B cell (primary cell): ENCODE measurements at regions not wholly inside any gene's neighbourhood (a gene's known extent, or its start where the extent isn't known, plus 50 kb on each side); places are given as distances from the start of the nearest gene placed in this dataset.
"Not testable (repeated sequence)": the region's sequence is repeated elsewhere in the genome, so short reads cannot be mapped to it uniquely, and the experiment has no call there.

Source experiments
- ATAC-seq: fragments of 200-7000 bp; cut with Tn5 transposase; one replicate; pipeline ENCODE4 v1.10.0; 2021; ENCODE audit warnings: low read depth, mild to moderate bottlenecking, moderate number of reproducible peaks, moderate library complexity
- CTCF ChIA-PET: fragments of 350-600 bp; sonication (Branson Sonifier 250); formaldehyde crosslinking; loops from one replicate; lab custom pipeline; 2021; ENCODE audit warnings: antibody characterized with exemption, inconsistent platforms; lab: Charles Lee
- POLR2A ChIA-PET: fragments of 350-600 bp; sonication (Branson Sonifier 250); formaldehyde crosslinking; loops from one replicate; lab custom pipeline; 2021; ENCODE audit warnings: antibody characterized with exemption; lab: Charles Lee
- DNase-seq: peaks from one replicate; pipeline ENCODE4 v3.0.0; 2013
- H2AFZ ChIP-seq: 2 replicates; pipeline ENCODE4 v1.6.1; 2012; ENCODE audit warnings: mild to moderate bottlenecking, low read depth, low read length; ENCODE audit not compliant: insufficient read depth, poor library complexity, severe bottlenecking
- H3K27ac ChIP-seq, 2 donors: 1 replicate in 1 of 2; 2 replicates in 1 of 2; pipeline ENCODE4 v1.5.1; 2012 to 2013; ENCODE audit warnings: low read length in 2 of 2, mild to moderate bottlenecking in 2 of 2, moderate library complexity in 1 of 2
- H3K27me3 ChIP-seq, 4 experiments: fragments of 200-600 bp in 1 of 4; sonication (generic) in 1 of 4; replicated peaks in 1 of 4; 1 replicate in 2 of 4; 2 replicates in 2 of 4; pipeline versions ENCODE4 v1.6.1 to v1.7.0; 2013 to 2016; ENCODE audit warnings: low read length in 3 of 4, mild to moderate bottlenecking in 2 of 4, mixed read lengths in 1 of 4, moderate library complexity in 1 of 4; ENCODE audit not compliant: insufficient read depth in 4 of 4, control insufficient read depth in 3 of 4; ENCODE audit errors: control extremely low read depth in 1 of 4
- H3K36me3 ChIP-seq, 2 experiments: replicated peaks in 1 of 2; 1 replicate in 1 of 2; 2 replicates in 1 of 2; pipeline versions ENCODE4 v1.6.1 to v1.7.1; 2013; ENCODE audit warnings: low read length in 1 of 2; ENCODE audit not compliant: insufficient read depth in 2 of 2, control insufficient read depth in 1 of 2; ENCODE audit errors: control extremely low read depth in 1 of 2, extremely low read depth in 1 of 2
- H3K4me1 ChIP-seq, 2 donors: fragments of 200-600 bp in 1 of 2; sonication (generic) in 1 of 2; 1 replicate in 1 of 2; 2 replicates in 1 of 2; pipeline versions ENCODE4 v1.5.1 to v1.6.1; 2013 to 2017; ENCODE audit warnings: low read length in 2 of 2; ENCODE audit not compliant: control insufficient read depth in 2 of 2, insufficient read depth in 2 of 2
- H3K4me2 ChIP-seq: replicated peaks from 2 replicates; pipeline ENCODE3; 2012; ENCODE audit warnings: mild to moderate bottlenecking, low read depth, low read length; ENCODE audit not compliant: poor library complexity, severe bottlenecking
- H3K4me3 ChIP-seq, 5 experiments: fragments of 200-600 bp in 1 of 5; sonication (generic) in 1 of 5; 1 replicate in 3 of 5; 2 replicates in 2 of 5; pipeline versions ENCODE4 v1.5.1 to v1.7.0; 2011 to 2016; ENCODE audit warnings: low read length in 4 of 5, mild to moderate bottlenecking in 4 of 5, low read depth in 2 of 5, control low read depth in 1 of 5, moderate library complexity in 1 of 5; ENCODE audit not compliant: insufficient read depth in 1 of 5; ENCODE audit errors: control extremely low read depth in 1 of 5, extremely low read depth in 1 of 5
- H3K79me2 ChIP-seq: fragments of 200-600 bp; sonication (generic); one replicate; pipeline ENCODE4 v1.6.0; 2016; ENCODE audit warnings: low read length; ENCODE audit not compliant: control insufficient read depth, insufficient read depth
- H3K9ac ChIP-seq: fragments of 200-600 bp; sonication (generic); 2 replicates; pipeline ENCODE4 v1.6.1; 2017; ENCODE audit warnings: mild to moderate bottlenecking, low read length, moderate library complexity
- H3K9me3 ChIP-seq, 3 donors: one replicate each; pipeline versions ENCODE4 v1.6.1 to v1.7.1; 2013; ENCODE audit warnings: low read length in 2 of 3; ENCODE audit not compliant: control insufficient read depth in 2 of 3, insufficient read depth in 1 of 3; ENCODE audit errors: control extremely low read depth in 1 of 3
- H4K20me1 ChIP-seq: 2 replicates; pipeline ENCODE4 v1.6.0; 2012; ENCODE audit warnings: mild to moderate bottlenecking, low read length; ENCODE audit not compliant: insufficient read depth, control insufficient read depth, poor library complexity, severe bottlenecking
- H3K27ac Mint-ChIP-seq: one replicate; pipeline ENCODE4 v1.8.0; 2021; ENCODE audit warnings: mixed read lengths
- H3K27me3 Mint-ChIP-seq: one replicate; pipeline ENCODE4 v1.8.0; 2021; ENCODE audit warnings: mixed read lengths
- H3K4me1 Mint-ChIP-seq: one replicate; pipeline ENCODE4 v1.8.0; 2021; ENCODE audit warnings: mixed read lengths
- H3K4me3 Mint-ChIP-seq: one replicate; pipeline ENCODE4 v1.8.0; 2021; ENCODE audit warnings: mixed read lengths
- H3K9me3 Mint-ChIP-seq: one replicate; pipeline ENCODE4 v1.8.0; 2022; ENCODE audit warnings: mixed read lengths; ENCODE audit not compliant: insufficient read depth
- EZH2 ChIP-seq: IDR thresholded peaks from 2 replicates; pipeline ENCODE4 v1.6.1; 2012; ENCODE audit warnings: borderline replicate concordance, low read depth, mild to moderate bottlenecking, moderate library complexity, low read length; ENCODE audit not compliant: insufficient read depth, poor library complexity, severe bottlenecking
- WGBS: methylation state at CpG from one replicate; pipeline ENCODE4 v1.1.5; 2013; ENCODE audit warnings: missing lambda C conversion rate; ENCODE audit not compliant: insufficient coverage; 5-methylcytosine and 5-hydroxymethylcytosine counted together
- intact Hi-C: fragments of 100-400 bp; cut with micrococcal nuclease; formaldehyde crosslinking; loops from one replicate; pipeline ENCODE4 v1.10.0; 2022
- TF ChIP-seq, protein P1 (sequence below): fragments of 200-600 bp; IDR thresholded peaks from one replicate; pipeline ENCODE4 v1.8.0; 2022; ENCODE audit warnings: antibody characterized with exemption, mild to moderate bottlenecking

DNA sequence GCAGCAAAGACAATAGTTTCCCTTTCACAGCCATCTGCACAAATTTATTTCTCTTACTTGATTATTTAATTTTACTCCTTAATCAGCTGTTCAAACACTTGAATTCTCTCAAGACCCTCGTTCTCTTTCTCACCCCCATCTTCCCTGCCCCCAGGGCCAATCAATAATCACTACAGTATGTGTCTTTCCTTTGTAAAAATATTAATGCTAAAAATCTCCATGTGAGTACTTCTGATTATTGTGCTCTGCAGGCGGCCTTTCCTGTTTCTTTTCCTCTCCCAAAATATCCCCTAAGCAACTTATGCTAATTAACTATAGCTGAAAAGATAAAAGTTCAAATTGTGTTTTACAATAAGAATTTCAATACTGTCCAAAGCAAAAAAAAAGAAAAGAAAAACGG lies 617.0 kb upstream of the CBLB start:
- no peak overlapping the region for H3K4me3 Mint-ChIP-seq
- peaks cover 3% of the 10 kb centered on the region for H3K27me3 Mint-ChIP-seq
- no peak for TF ChIP-seq EZH2
- TF ChIP-seq, protein P1, sequence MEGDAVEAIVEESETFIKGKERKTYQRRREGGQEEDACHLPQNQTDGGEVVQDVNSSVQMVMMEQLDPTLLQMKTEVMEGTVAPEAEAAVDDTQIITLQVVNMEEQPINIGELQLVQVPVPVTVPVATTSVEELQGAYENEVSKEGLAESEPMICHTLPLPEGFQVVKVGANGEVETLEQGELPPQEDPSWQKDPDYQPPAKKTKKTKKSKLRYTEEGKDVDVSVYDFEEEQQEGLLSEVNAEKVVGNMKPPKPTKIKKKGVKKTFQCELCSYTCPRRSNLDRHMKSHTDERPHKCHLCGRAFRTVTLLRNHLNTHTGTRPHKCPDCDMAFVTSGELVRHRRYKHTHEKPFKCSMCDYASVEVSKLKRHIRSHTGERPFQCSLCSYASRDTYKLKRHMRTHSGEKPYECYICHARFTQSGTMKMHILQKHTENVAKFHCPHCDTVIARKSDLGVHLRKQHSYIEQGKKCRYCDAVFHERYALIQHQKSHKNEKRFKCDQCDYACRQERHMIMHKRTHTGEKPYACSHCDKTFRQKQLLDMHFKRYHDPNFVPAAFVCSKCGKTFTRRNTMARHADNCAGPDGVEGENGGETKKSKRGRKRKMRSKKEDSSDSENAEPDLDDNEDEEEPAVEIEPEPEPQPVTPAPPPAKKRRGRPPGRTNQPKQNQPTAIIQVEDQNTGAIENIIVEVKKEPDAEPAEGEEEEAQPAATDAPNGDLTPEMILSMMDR = no peak
- CTCF ChIA-PET = no interaction called here
- no peaks in the 10 kb centered on the region for H4K20me1 ChIP-seq
- no peaks in the 10 kb centered on the region for H3K9me3 Mint-ChIP-seq
- ATAC-seq (no peak), DNase-seq (no peak)
- H3K79me2 ChIP-seq = no peaks in the 10 kb centered on the region
- H3K27ac ChIP-seq = no peak overlapping the region
- H3K4me1 ChIP-seq = no peaks in the 10 kb centered on the region
- peaks cover 0 to 7% (median 0%) of the 10 kb centered on the region in 3 donors for H3K9me3 ChIP-seq
- H3K4me1 Mint-ChIP-seq = no peaks in the 10 kb centered on the region
- no peak overlapping the region for H3K4me3 ChIP-seq
- POLR2A ChIA-PET = no interaction called here
- H3K9ac ChIP-seq = no peak overlapping the region
- no peaks in the 10 kb centered on the region for H3K27me3 ChIP-seq
- no CpG with 5 or more reads among the region's 3 CpGs for WGBS
- no peak overlapping the region for H3K4me2 ChIP-seq
- no peak overlapping the region for H3K27ac Mint-ChIP-seq
- no peak overlapping the region for H2AFZ ChIP-seq
- intact Hi-C loops = no loop called here
- no peaks in the 10 kb centered on the region for H3K36me3 ChIP-seq

DNA sequence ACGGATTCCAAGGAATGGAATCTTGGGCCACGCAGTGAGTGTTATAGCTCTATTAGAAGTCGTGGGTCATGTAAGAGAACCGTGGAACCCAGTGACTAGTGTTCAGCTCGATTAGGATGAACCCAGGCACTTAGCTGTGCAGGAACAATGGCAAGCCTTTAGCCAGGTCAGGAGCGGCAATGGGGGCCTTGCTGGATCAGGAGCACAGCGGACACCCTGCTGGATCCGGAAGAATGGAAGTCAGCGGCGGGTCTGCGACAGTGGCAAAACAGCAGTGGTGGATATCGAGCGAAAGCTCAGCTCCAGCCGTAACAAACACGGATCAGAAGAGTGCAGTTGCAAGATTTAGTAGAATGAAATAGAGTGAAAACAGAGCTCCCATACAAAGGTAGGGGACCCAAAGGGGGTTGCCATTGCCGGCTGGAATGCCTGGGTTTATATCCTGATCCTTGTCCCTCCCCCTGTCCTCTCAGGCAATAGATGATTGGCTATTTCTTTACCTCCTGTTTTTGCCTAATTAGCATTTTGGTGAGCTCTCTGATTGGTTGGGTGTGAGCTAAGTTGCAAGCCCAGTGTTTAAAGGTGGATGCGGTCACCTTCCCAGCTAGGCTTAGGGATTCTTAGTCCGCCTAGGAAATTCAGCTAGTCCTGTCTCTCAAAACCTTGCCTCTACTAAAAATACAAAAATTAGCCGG lies 618.3 kb upstream of the CBLB start:
- POLR2A ChIA-PET, H3K27ac Mint-ChIP-seq, H3K4me3 Mint-ChIP-seq, H3K9me3 Mint-ChIP-seq, H3K79me2 ChIP-seq, H3K36me3 ChIP-seq, DNase-seq, H2AFZ ChIP-seq, H4K20me1 ChIP-seq, H3K27ac ChIP-seq, H3K4me3 ChIP-seq, H3K9me3 ChIP-seq, intact Hi-C loops, CTCF ChIA-PET, ATAC-seq, H3K4me1 ChIP-seq, H3K27me3 Mint-ChIP-seq, H3K4me1 Mint-ChIP-seq, H3K27me3 ChIP-seq, H3K9ac ChIP-seq, H3K4me2 ChIP-seq: not testable (repeated sequence)
- 95% methylated on average over 17 of the region's 19 CpGs for WGBS
